Vagina (tissue), 2 donors: ENCODE measurements at regions not wholly inside any gene's neighbourhood (a gene's known extent, or its start where the extent isn't known, plus 50 kb on each side); places are given as distances from the start of the nearest gene placed in this dataset.

Experiments
- DNase-seq, 2 donors: peaks; one replicate each; pipeline ENCODE4 v3.0.0-alpha.2; 2017; ENCODE audit errors: extremely low spot score in 2 of 2
- H3K27ac ChIP-seq: fragments of 200-600 bp; sonication (generic); one replicate; pipeline ENCODE4 v1.5.1; 2019
- H3K27me3 ChIP-seq: fragments of 200-600 bp; sonication (generic); one replicate; pipeline ENCODE4 v1.5.1; 2019
- H3K36me3 ChIP-seq, 2 donors: fragments of 200-600 bp; sonication (generic); one replicate each; pipeline ENCODE4 v1.5.1; 2017 to 2019
- H3K4me1 ChIP-seq: fragments of 200-600 bp; sonication (generic); one replicate; pipeline ENCODE4 v1.5.1; 2019
- H3K4me3 ChIP-seq, 2 donors: fragments of 200-600 bp; sonication (generic); 1 replicate in 1 of 2; 2 replicates in 1 of 2; pipeline ENCODE4 v1.5.1; 2016 to 2019
- H3K9me3 ChIP-seq: fragments of 200-600 bp; sonication (generic); one replicate; pipeline ENCODE4 v1.5.1; 2019
- CTCF ChIP-seq, 3 experiments: fragments of 450-650 bp in 2 of 3; fragments of 200-600 bp in 1 of 3; sonication (generic) in 1 of 3; IDR thresholded peaks; one replicate each; pipeline ENCODE4 v1.5.1; 2017 to 2019; ENCODE audit warnings: antibody characterized with exemption in 3 of 3, mild to moderate bottlenecking in 2 of 3, moderate library complexity in 2 of 3
- POLR2A ChIP-seq, 2 donors: fragments of 450-650 bp; IDR thresholded peaks; one replicate each; pipeline ENCODE4 v1.6.1; 2017; ENCODE audit warnings: antibody characterized with exemption in 2 of 2, mild to moderate bottlenecking in 2 of 2, moderate library complexity in 2 of 2
- POLR2AphosphoS5 ChIP-seq, 2 donors: sonication (generic); formaldehyde crosslinking; IDR thresholded peaks; one replicate each; pipeline ENCODE4 v1.9.0; 2017; ENCODE audit warnings: antibody characterized with exemption in 2 of 2, mild to moderate bottlenecking in 2 of 2, low read depth in 1 of 2; ENCODE audit not compliant: insufficient read depth in 1 of 2
- intact Hi-C: fragments of 100-400 bp; cut with DNase I; formaldehyde crosslinking; loops from one replicate; pipeline ENCODE4 v1.15.1; 2023

DNA sequence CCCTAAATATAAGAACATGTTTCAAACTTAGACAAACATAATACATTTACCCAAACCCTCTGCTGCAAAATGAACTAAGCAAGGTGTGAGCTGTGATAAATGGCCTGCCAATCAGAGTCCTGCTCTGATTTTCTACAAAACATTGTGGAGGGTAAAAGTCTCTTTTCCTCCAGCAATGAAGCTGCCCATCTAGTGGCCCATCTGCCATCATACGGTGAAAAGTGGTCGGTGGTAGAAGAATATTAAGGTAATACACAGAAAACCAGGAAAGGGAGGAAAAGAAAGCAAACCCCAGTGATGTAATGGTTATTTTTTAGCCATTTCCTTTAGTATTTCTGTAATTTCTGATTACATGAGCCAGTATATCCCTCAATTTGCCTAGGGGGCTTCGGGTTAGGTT, 838.1 kb downstream of the TBL1XR1 start:
- intact Hi-C loops: no loop called here
- no peak for DNase-seq
- no peak overlapping the region for H3K4me3 ChIP-seq
- H3K27me3 ChIP-seq: no peaks in the 10 kb centered on the region
- H3K36me3 ChIP-seq: no peaks in the 10 kb centered on the region
- H3K27ac ChIP-seq: no peak overlapping the region
- TF ChIP-seq POLR2A (IDR thresholded peaks at IDR 0.05): no peak
- no peak for TF ChIP-seq CTCF (IDR thresholded peaks at IDR 0.05)
- TF ChIP-seq POLR2AphosphoS5 (IDR thresholded peaks at IDR 0.05; ENCODE audit: insufficient read depth in 1 of 2, low read depth in 1 of 2): no peak
- H3K9me3 ChIP-seq: no peaks in the 10 kb centered on the region
- no peaks in the 10 kb centered on the region for H3K4me1 ChIP-seq

- intact Hi-C loops: no loop called here
- no peaks in the 10 kb centered on the region for H3K36me3 ChIP-seq
- H3K4me3 ChIP-seq: no peak overlapping the region
- no peaks in the 10 kb centered on the region for H3K9me3 ChIP-seq
- DNase-seq: no peak
- no peaks in the 10 kb centered on the region for H3K4me1 ChIP-seq
- no peak for TF ChIP-seq POLR2A (IDR thresholded peaks at IDR 0.05)
- no peak for TF ChIP-seq POLR2AphosphoS5 (IDR thresholded peaks at IDR 0.05; ENCODE audit: insufficient read depth in 1 of 2, low read depth in 1 of 2)
- no peak for TF ChIP-seq CTCF (IDR thresholded peaks at IDR 0.05)
- H3K27ac ChIP-seq: no peak overlapping the region
- no peaks in the 10 kb centered on the region for H3K27me3 ChIP-seq
These were observed 839.4 kb downstream of the TBL1XR1 start for GRCh38 chr3:176357891-176358290.

- Histone ChIP-seq H3K4me3 (no peak overlapping the region), H3K9me3 (no peaks in the 10 kb centered on the region), H3K27me3 (no peaks in the 10 kb centered on the region), H3K27ac (no peak overlapping the region), H3K36me3 (no peaks in the 10 kb centered on the region), H3K4me1 (no peaks in the 10 kb centered on the region)
- no peak for DNase-seq
- TF ChIP-seq POLR2A (IDR thresholded peaks at IDR 0.05) (no peak), CTCF (IDR thresholded peaks at IDR 0.05) (no peak), POLR2AphosphoS5 (IDR thresholded peaks at IDR 0.05; ENCODE audit: insufficient read depth in 1 of 2, low read depth in 1 of 2) (no peak)
- intact Hi-C loops: no loop called here
These were observed 842.4 kb downstream of the TBL1XR1 start for GRCh38 chr3:176354843-176355242.

DNA sequence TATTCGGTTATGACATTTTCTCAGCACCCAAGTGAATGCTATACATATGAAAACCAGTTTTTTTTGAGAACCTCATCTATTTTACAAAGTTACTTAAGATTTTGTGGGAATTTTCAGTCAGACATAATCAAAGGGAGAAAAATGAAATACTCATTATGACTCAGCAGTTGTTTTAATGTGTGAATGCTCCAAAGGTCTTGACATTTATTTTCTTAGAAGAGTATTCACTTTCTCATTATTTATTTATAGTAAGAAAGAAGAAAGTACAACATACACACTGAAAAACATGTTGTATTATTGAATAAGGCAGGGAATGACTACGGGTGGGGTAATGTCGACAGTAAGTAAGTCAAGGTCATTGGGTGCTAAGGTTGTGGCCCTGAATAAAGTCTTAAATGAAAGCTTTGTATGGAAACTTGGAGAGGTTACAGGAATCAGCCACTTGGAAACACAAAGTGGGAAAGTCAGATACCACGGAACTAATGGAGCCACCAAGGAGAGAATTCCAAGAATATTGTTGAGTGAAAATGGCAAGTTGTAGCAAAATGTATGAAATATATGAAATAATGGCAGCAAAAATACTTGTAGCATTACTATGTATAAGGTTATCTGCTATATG, 844.5 kb downstream of the TBL1XR1 start:
- TF ChIP-seq POLR2A (IDR thresholded peaks at IDR 0.05): no peak
- no peak for TF ChIP-seq CTCF (IDR thresholded peaks at IDR 0.05)
- TF ChIP-seq POLR2AphosphoS5 (IDR thresholded peaks at IDR 0.05; ENCODE audit: insufficient read depth in 1 of 2, low read depth in 1 of 2): no peak

GRCh38 chr3:176351408-176351807, 845.9 kb downstream of the TBL1XR1 start:
- TF ChIP-seq POLR2AphosphoS5 (IDR thresholded peaks at IDR 0.05; ENCODE audit: insufficient read depth in 1 of 2, low read depth in 1 of 2): no peak
- H3K9me3 ChIP-seq: no peaks in the 10 kb centered on the region

More for the DNA sequence above, 844.5 kb downstream of the TBL1XR1 start:
- Histone ChIP-seq H3K27me3 (no peaks in the 10 kb centered on the region), H3K9me3 (no peaks in the 10 kb centered on the region), H3K27ac (no peak overlapping the region), H3K4me3 (no peak overlapping the region), H3K36me3 (no peaks in the 10 kb centered on the region), H3K4me1 (no peaks in the 10 kb centered on the region)
- DNase-seq: no peak
- intact Hi-C loops: no loop called here

More at GRCh38 chr3:176351408-176351807, 845.9 kb downstream of the TBL1XR1 start:
- H3K36me3 ChIP-seq: no peaks in the 10 kb centered on the region
- H3K27me3 ChIP-seq: no peaks in the 10 kb centered on the region
- no peaks in the 10 kb centered on the region for H3K4me1 ChIP-seq
- no peak overlapping the region for H3K4me3 ChIP-seq
- intact Hi-C loops: no loop called here
- DNase-seq: no peak
- H3K27ac ChIP-seq: no peak overlapping the region
